ENCODE measurements at regions not wholly inside any gene's neighbourhood (a gene's known extent, or its start where the extent isn't known, plus 50 kb on each side); places are given as distances from the start of the nearest gene placed in this dataset.

DNA sequence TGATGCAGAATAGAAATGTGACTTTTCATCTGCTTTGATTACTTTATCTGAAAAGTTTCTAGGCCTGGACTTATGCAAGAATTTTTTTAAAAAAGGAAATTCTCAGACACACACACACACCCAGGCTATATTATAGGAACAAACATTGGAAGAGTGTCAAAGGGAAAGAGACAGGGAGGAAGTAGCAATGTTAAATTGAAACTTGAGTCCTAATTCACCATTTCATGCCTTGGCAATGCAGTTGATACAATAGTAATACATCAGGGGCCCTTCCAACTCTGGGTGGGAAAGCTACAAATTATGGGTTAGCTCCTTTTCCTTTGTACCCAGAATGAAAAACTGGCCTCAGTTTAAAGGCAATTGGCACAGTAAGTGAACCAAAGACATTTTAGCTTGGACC lies 258.0 kb upstream of the LYZL1 start:
- TF ChIP-seq RAD21 (IDR thresholded peaks at IDR 0.05; ENCODE audit: insufficient read depth, low read depth, low read length) = no peak
- TF ChIP-seq, protein P1, sequence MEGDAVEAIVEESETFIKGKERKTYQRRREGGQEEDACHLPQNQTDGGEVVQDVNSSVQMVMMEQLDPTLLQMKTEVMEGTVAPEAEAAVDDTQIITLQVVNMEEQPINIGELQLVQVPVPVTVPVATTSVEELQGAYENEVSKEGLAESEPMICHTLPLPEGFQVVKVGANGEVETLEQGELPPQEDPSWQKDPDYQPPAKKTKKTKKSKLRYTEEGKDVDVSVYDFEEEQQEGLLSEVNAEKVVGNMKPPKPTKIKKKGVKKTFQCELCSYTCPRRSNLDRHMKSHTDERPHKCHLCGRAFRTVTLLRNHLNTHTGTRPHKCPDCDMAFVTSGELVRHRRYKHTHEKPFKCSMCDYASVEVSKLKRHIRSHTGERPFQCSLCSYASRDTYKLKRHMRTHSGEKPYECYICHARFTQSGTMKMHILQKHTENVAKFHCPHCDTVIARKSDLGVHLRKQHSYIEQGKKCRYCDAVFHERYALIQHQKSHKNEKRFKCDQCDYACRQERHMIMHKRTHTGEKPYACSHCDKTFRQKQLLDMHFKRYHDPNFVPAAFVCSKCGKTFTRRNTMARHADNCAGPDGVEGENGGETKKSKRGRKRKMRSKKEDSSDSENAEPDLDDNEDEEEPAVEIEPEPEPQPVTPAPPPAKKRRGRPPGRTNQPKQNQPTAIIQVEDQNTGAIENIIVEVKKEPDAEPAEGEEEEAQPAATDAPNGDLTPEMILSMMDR (IDR thresholded peaks at IDR 0.05 in 2 of 3, conservative IDR thresholded peaks at IDR 0.05 in 1 of 3; ENCODE audit: control insufficient read depth in 2 of 3, extremely low read depth in 1 of 3, insufficient read depth in 1 of 3, low read depth in 3 of 3, low read length in 3 of 3) = no peak
- TF ChIP-seq ZZZ3 (IDR thresholded peaks at IDR 0.05; ENCODE audit: control insufficient read depth, insufficient read length, low read depth) = no peak
- no peak for TF ChIP-seq SPI1 (IDR thresholded peaks at IDR 0.05; ENCODE audit: borderline replicate concordance, insufficient read depth, low read depth, low read length)
- no peak for TF ChIP-seq POLR2A (IDR thresholded peaks at IDR 0.05; ENCODE audit: low read depth, low read length)
- no peak for TF ChIP-seq TCF3 (IDR thresholded peaks at IDR 0.05; ENCODE audit: borderline replicate concordance, insufficient read depth, low read depth, low read length)

All from GM12878 (cell line).